HT-29 (cell line): ENCODE measurements at regions not wholly inside any gene's neighbourhood (a gene's known extent, or its start where the extent isn't known, plus 50 kb on each side); places are given as distances from the start of the nearest gene placed in this dataset.

Experiments used
- DNase-seq: peaks from one replicate; pipeline ENCODE4 v3.0.0-alpha.2; 2015; ENCODE audit warnings: low spot score

DNA sequence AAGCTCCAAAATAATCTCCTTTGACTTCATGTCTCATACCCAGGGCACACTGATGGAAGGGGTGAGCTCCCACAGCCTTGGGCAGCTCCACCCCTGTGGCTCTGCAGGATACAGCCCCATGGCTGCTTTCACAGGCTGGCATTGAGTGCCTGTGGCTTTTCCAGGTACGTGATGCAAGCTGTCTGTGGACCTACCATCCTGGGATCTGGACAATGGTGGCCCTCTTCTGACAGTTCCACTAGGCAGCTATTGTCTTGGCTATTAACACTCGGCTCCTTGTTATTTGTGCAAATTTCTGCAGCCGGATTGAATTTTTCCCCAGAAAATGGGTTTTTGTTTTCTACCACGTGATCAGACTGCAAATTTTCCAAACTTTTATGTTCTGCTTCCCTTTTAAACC, 634.2 kb downstream of the TSN start:
- no peak for DNase-seq

DNA sequence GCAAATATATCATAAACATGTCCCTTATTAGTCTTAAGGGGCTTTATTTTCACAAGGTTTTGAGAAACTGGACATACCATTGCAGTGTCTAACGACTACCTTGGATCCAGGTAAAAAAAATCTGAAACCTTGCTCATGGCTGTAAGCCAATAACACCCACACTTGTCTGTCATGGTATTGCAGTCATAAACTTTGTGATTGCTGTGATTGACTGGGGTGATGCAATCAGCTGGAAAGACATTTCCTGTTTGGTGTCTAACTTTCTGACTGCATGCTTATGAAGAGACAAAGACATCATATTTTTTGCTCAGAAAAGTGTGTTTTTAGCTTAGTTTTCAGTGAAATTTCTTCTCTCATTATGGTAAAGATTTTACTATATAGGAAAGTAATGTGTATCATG, 635.0 kb downstream of the TSN start:
- peak; percentile 21 for DNase-seq

DNA sequence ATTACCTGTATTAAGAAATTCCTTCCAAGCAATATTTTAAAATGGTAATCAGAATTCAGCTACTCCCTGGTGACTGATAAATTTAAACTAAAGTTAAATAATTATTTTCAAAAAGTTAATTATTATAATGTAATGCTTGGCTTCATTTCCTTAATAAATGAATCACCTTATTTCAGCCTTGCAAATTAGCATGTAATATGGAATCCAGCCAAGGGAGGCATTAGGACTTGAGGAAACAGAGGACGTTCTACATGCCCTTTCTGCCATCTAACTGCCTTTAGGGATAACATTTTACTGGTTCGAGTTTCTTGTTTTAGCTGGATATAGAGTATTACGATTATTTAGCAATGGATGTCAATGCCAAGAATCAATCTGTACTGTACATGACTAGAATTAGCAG, 636.3 kb downstream of the TSN start:
- DNase-seq: no peak

DNA sequence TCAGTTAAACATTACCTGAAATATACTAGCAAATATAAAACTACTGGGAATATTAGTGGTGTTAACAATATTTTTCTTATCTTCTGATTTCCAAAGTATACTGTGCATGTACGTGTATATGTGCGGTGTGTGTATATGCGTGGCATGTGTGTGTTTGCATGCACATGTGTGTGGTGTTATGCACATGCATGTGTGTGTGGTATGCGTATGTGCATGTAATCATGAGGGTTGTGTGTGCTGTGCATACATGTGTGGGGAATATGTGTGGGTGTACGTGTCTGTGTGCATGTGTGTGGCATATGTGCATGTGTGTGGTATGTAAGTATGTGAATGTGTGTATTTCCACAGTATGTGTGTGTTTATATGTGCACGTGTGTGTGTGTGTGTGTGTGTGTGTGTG, 640.2 kb downstream of the TSN start:
- no peak for DNase-seq

DNA sequence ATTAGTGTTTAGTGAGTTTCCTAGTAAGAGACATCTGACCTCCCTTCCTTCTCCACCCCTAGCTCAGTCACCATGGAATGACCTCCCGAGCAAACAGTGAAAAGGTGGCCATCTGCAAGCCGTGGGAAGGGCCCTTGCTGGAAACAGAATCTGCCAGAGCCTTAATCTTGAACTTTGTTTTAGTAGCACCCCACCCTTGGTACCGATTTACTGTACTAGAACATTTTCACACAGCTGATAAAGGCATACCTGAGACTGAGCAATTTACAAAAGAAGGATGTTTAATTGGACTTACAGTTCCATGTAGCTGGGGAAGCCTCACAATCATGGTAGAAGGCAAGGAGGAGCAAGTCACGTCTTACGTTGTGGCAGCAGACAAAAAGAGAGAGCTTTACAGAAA, 655.8 kb downstream of the TSN start:
- DNase-seq: no peak

- DNase-seq: no peak
Measured at GRCh38 chr2:122412360-122412759, 656.9 kb downstream of the TSN start.

DNA sequence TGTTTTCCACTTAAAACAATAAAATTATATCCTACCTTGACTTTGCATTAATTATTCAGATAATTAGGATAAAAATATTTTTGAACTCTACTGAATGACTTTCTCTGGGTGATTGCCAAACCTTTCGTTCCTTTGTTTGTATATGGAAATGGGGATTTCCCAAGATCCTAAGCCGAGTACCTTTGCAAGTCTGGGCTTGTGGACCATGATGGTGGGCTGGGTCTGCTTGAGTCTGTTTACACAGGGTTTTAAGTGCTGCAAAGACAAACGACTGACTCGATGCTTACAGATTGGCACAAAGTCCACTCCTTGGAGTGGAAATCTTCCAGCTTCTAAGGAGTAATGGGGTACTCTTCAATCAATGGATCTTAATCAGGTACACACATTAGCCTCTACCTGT, 659.5 kb downstream of the TSN start:
- DNase-seq: no peak

- no peak for DNase-seq
Measured at GRCh38 chr2:122417114-122417513, 661.7 kb downstream of the TSN start.

- DNase-seq: no peak
Measured at GRCh38 chr2:122421775-122422174, 666.3 kb downstream of the TSN start.

DNA sequence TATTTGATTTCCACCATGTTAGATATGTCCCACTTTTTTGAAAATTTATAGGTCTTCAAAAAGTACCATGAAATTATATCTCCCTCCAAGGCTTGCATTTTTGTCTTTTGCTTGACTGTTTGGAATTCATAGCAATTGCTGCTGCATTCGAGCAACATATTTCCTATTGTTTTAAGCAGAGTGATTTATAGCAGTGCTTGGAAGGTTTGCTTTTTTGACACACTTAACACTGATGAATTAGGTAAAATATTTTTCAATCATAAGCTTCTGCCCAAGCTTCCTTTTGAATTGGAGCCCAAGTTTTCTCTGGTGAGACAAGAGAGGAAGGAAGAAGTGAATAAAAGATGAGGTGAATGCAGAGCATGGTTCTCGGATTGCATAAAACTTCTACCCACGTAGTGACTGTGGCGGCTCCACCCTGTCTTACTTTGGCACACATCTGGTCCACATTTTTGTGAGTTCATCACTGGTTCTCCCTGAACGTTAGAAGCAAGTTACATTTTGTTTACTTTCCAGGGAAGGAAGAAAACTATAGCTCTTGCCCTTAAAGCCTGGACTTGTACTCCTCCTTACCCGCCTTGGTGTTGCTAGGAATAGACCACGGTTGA, 667.0 kb downstream of the TSN start:
- DNase-seq: no peak

DNA sequence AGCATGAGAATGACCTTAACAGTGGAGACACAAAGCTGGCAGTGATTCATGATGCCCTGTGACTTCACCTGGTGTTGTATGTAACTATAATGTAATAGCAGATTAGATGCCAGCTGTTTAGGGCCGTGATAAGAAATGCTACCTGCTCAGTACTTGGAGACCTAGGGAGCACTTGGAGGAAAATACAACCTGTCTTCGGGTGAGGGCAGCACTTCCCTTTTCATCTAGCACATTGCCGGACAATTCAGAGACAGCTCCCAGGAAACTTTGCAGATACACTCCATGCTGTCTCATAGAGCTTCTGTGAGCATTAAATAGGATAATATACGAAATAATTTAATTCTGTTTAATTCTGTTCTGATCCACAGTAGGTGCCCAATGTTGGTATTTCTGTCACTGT, 668.5 kb downstream of the TSN start:
- no peak for DNase-seq

- DNase-seq: peak; percentile 8
Measured at GRCh38 chr2:122433123-122433754, 677.8 kb downstream of the TSN start.

DNA sequence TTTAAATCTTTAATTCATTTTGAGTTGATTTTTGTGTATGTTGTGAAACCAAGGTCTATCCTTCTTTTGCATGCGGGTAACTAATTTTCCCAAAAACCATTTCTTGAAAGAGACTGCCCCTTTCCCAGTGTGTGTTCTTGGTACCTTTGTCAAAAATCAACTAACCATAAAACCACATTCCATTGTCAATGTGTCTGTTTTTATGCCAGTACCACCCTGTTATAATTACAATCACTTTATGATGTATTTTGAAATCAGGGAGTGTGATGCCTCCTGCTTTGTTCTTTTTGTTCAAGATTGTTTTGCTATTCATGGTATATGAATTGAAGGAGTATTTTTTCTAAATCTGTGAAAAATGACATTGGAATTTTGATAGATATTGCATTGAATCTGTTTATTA, 689.6 kb downstream of the TSN start:
- no peak for DNase-seq

DNA sequence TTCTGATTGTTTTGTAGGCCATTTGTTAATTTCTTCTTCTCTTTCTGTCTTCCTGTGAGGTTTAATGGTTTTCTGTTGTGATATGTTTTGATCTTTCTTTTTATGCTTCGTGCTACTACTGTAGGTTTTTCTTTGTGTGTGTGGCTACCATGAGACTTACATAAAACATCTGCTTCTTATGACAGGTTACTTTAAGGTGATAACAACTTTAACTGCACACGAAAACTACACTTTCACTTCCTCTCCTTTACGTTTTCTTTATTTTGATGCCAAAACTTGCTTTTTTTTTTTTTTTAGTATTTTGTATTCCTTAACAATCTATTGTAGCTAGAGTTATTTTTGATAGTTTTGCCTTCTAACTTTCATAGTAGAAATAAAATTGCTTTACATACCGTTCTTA, 691.3 kb downstream of the TSN start:
- DNase-seq: no peak

DNA sequence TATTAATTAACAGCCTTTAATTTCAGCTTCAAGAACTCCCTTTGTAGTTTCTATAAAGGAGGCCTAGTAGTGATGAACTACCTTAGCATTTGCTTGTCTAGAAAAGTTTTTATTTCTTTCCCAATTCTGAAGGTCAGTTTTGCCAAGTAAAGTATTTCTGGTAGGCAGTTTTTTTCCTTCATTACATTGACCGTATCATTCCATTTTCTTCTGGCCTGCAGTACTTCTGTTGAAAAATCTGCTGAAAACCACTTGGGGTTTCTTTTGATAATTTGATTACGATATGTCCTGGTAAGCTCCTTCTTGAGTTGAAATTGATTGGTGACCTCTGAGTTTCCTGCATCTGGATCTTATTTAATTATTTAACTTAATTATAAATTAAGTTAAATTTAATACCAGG, 691.8 kb downstream of the TSN start:
- no peak for DNase-seq

DNA sequence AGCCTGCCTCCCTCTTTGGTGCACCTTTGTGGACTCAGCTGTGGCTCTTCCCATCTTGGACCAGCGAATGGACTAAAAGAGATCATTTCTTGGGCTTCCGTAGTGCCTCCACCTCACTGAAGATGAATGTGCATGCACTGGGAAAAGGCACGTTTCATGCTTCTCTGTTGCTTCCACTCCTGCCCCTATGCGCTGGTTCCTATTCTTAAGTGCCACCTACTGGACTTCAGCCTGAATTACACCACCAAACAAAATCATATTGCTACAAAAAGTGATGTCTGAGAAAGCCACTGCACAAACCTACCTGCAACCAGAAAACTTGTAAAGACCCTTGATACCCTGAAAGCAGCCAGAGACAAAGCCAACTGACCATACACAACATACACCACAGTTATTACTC, 695.6 kb downstream of the TSN start:
- peak; percentile 46 for DNase-seq

DNA sequence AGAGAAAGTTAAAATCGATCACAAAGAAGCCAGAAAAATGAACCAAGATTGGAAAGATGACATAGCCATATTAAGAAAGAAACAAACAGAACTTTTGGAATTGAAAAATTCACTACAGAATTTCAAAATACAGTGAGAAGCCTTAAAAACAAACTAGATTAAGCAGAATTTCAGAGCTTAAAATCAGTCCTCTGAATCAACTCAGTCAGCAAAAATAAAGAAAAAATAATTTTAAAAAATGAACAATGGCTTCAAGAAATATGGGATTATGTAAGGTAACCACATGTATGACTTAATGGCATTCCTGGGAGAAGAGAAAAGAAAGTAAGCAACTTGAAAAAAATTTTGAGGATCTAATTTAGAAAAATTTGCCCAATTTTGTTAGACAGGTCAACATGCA, 696.2 kb downstream of the TSN start:
- no peak for DNase-seq

- no peak for DNase-seq
Measured at GRCh38 chr2:122469147-122469546, 713.7 kb downstream of the TSN start.

- no peak for DNase-seq
Measured at GRCh38 chr2:122471753-122472152, 716.3 kb downstream of the TSN start.

- no peak for DNase-seq
Measured at GRCh38 chr2:122478117-122478516, 722.7 kb downstream of the TSN start.

DNA sequence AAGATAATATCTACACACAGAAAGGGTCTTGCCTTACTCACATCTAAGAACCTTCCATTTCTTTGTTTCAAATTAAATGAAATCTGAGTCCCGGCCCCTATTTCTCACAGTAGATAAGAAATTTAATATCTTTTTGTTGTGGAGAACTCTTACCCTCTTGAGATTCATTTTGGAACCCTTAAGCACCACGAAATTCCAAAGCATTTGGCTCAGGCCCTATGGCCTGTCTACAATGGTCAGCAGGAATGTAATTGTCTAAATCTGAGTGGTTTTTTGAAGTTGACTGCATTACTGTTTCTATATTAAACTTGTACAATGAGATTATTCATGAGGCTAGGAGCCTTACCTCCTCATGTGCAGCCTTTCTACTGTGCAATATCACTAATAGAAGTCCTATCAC, 723.3 kb downstream of the TSN start:
- no peak for DNase-seq

DNA sequence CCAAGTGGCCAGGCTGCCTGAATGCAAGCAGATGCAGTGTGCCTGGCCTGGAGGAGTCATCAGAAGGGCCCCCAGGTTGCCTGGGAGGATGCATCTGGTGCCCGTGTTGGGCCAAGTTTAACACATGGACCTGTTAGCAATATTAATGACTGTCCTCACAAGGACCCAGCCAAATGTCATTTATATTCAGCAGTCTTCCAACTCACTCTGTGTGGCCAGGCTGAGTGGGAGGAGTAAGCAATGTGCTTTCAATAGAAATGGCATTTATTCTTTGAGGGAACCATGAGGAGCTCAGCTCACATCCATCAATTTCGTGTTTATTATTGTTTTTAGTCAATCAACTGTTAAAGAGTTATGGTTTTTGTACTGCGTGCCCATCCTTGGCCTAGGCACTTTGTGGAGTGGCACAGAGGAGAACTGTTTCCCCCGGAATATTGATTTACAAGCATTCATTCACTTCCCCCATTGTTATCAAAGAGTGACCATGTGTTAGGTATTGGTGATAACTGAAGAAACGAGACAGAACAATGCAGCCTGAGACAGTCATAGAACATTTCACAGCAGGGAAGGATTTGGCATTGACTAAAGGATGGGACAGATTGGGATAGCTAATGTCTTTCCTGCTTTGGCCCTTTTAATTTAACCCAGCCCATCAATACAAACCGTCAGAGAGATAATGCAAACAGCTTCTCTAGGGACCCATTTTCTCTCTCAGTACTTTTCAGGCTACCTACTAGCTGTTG, 725.2 kb downstream of the TSN start:
- DNase-seq: no peak

DNA sequence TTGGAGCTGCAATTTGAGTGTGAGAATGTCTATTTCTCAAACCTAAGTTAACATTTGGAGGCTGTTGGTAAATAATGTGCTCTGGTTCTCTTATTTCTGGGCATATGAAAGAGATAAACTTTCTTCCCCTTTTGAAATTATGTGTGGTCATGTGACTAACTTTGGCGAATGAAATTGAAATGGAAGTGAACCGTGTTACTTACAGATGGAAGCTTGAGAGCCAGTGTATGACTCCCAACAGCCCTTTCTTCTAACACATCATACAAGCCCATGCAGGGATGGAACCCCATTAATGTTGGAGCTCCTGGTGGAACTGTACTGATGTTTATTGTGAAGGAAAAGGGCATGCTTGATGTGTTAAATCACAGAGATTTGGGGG, 725.8 kb downstream of the TSN start:
- DNase-seq: no peak
